ENCODE measurements at regions not wholly inside any gene's neighbourhood (a gene's known extent, or its start where the extent isn't known, plus 50 kb on each side); places are given as distances from the start of the nearest gene placed in this dataset.

GRCh38 chr20:24870881-24871280 lies 78.2 kb upstream of the CST7 start:
- no peak for TF ChIP-seq CTCF (IDR thresholded peaks at IDR 0.05)
- no peak for TF ChIP-seq POLR2A (IDR thresholded peaks at IDR 0.05)
- TF ChIP-seq POLR2AphosphoS5 (IDR thresholded peaks at IDR 0.05): no peak

Measured in transverse colon (tissue), 4 donors.